ENCODE measurements at regions not wholly inside any gene's neighbourhood (a gene's known extent, or its start where the extent isn't known, plus 50 kb on each side); places are given as distances from the start of the nearest gene placed in this dataset.

DNA sequence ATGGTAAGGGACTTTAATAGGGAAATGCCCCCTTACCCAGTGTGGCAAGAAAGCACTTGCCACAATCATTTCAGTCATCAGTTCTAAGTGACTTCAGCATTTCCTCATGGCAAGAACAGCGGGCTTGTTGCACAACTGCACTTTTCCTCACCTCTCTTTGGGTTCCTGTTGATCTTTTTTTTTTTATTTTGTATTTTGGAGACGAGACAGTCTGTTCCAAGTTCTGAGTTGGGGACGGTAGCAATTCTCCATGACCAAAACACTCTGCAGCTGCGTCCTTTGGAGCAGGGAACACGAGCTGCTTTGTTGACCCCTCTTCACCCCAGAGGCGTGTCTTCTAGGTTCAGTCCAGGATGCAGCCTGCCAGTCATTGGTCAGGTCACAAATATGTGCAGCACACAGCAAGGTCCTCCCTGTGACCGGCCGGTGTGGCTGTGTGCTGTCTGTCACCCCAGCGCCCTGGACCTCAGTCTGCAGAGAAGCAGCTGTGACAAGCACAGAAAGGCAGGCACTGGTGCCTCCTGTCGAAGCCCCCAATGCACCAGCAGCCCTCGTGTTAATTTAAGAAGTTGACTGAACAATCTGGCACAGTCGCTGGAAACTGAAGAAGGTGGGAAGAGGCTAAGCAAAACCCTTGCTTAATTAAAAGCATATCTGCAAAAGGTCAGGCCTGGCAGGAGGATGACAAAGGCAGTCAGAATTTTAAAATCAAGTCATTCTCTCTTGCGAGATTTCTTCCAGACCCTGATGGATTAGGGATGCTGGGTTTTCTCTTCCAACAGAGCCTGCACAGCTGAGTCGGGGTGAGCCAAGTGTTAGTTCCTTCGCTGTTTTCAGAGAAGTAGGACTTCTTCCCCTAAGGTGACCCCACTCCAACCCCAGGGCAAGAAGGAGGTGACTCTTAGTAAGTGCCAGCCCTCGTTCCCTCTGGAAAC, 96.7 kb upstream of the COPS8 start:
- no peak for TF ChIP-seq TAF1 (IDR thresholded peaks at IDR 0.05; ENCODE audit: low read depth, low read length)
- TF ChIP-seq POLR2A (IDR thresholded peaks at IDR 0.05; ENCODE audit: low read depth, low read length): no peak
- TF ChIP-seq POLR2AphosphoS5 (IDR thresholded peaks at IDR 0.05; ENCODE audit: low read depth, low read length): no peak
- TF ChIP-seq SPI1 (IDR thresholded peaks at IDR 0.05; ENCODE audit: low read depth, low read length): no peak
- TF ChIP-seq POU2F2 (IDR thresholded peaks at IDR 0.05; ENCODE audit: low read depth, low read length): no peak
